ENCODE measurements at regions not wholly inside any gene's neighbourhood (a gene's known extent, or its start where the extent isn't known, plus 50 kb on each side); places are given as distances from the start of the nearest gene placed in this dataset.

DNA sequence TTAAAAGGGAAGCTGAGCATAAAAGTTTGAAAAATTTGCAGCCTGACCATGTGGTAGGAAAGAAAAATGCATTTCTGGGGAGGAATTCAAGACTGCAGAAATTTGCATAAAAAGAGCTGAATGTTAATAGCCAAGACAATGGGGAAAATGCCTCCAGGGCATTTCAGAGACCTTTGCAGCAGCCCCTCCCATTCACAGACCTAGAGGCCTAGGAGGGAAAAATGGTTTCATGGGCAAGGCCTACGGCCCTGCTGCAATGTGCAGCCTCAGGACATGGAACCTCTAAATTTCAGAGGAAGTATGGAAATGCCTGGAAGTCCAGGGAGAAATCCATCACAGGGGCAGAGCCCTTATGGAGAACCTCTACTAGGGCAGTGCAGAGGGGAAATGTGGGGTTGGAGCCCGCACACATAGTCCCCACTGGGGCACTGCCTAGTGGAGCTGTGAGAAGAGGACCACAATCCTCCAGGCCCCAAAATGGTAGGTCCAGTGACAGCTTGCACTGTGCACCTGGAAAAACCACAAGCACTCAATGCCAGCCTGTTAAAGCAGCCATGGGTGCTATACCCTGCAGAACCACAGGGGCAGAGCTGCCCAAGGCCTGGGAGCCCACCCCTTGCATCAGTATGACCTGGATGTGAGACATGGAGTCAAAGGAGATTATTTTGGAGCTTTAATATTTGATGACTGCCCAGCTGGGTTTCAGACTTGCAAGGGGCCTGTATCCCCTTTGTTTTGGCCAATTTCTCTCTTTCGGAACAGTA is 243.8 kb downstream of the DNAJB9 start:
- no peak overlapping the region for H3K27ac ChIP-seq (ENCODE audit: low read depth, low read length)
- H3K27me3 ChIP-seq (ENCODE audit: insufficient read depth, low read length) = no peaks in the 10 kb centered on the region
- no peak overlapping the region for H2AFZ ChIP-seq (ENCODE audit: low read length, unreplicated experiment)
- H3K4me1 ChIP-seq (ENCODE audit: control insufficient read depth, insufficient read depth, low read length, unreplicated experiment) = no peaks in the 10 kb centered on the region
- H3K36me3 ChIP-seq (ENCODE audit: insufficient read depth, low read length) = no peaks in the 10 kb centered on the region
- no peaks in the 10 kb centered on the region for H3K79me2 ChIP-seq (ENCODE audit: control insufficient read depth, insufficient read depth, low read length, unreplicated experiment)
- no peak overlapping the region for H3K4me3 ChIP-seq (ENCODE audit: low read depth, low read length)

DNA sequence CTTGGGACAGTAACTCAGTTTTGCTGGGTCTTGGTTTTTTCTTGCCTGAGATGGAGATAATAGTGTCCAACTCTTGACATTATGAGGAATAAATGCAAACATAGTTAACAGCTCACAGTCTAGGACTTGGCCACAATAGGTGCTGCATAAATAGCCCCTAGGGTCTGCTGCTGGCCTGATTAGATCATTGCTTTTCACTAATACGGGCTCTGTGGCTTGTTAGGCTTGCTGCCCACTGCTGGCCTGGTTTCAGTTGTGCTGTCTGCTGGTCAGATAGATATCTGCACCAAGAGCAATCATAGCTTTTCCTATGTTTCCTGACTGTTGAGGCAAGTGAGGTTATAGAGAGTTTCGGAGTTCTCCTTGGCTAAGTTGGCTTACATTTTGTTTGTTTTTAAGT is 246.1 kb downstream of the DNAJB9 start:
- H3K27me3 ChIP-seq (ENCODE audit: insufficient read depth, low read length) = no peaks in the 10 kb centered on the region
- H3K4me3 ChIP-seq (ENCODE audit: low read depth, low read length) = no peak overlapping the region
- H3K4me1 ChIP-seq (ENCODE audit: control insufficient read depth, insufficient read depth, low read length, unreplicated experiment) = no peaks in the 10 kb centered on the region
- no peaks in the 10 kb centered on the region for H3K79me2 ChIP-seq (ENCODE audit: control insufficient read depth, insufficient read depth, low read length, unreplicated experiment)
- no peak overlapping the region for H2AFZ ChIP-seq (ENCODE audit: low read length, unreplicated experiment)
- no peaks in the 10 kb centered on the region for H3K36me3 ChIP-seq (ENCODE audit: insufficient read depth, low read length)
- H3K27ac ChIP-seq (ENCODE audit: low read depth, low read length) = no peak overlapping the region

DNA sequence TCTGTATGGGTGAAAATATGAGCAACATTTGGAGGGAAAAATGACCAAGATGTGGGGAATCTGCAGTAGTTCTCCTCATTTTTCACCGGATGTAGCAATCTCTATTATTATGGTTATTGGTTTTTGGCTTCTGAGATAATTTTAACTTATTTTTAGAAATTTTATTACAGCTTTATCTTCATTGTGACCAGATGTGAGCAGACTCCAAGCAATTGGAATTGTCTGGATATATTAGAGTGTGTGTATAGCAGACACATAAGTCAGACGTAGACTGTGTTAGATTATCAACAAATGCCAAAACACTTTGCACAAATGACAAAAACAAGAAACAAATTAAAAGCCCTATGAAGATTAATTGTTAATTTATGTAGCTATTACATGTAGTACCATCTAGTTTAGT is 249.1 kb downstream of the DNAJB9 start:
- Histone ChIP-seq H3K36me3 (ENCODE audit: insufficient read depth, low read length) (no peaks in the 10 kb centered on the region), H2AFZ (ENCODE audit: low read length, unreplicated experiment) (no peak overlapping the region), H3K79me2 (ENCODE audit: control insufficient read depth, insufficient read depth, low read length, unreplicated experiment) (no peaks in the 10 kb centered on the region), H3K4me3 (ENCODE audit: low read depth, low read length) (no peak overlapping the region), H3K27ac (ENCODE audit: low read depth, low read length) (no peak overlapping the region), H3K4me1 (ENCODE audit: control insufficient read depth, insufficient read depth, low read length, unreplicated experiment) (no peaks in the 10 kb centered on the region), H3K27me3 (ENCODE audit: insufficient read depth, low read length) (no peaks in the 10 kb centered on the region)

DNA sequence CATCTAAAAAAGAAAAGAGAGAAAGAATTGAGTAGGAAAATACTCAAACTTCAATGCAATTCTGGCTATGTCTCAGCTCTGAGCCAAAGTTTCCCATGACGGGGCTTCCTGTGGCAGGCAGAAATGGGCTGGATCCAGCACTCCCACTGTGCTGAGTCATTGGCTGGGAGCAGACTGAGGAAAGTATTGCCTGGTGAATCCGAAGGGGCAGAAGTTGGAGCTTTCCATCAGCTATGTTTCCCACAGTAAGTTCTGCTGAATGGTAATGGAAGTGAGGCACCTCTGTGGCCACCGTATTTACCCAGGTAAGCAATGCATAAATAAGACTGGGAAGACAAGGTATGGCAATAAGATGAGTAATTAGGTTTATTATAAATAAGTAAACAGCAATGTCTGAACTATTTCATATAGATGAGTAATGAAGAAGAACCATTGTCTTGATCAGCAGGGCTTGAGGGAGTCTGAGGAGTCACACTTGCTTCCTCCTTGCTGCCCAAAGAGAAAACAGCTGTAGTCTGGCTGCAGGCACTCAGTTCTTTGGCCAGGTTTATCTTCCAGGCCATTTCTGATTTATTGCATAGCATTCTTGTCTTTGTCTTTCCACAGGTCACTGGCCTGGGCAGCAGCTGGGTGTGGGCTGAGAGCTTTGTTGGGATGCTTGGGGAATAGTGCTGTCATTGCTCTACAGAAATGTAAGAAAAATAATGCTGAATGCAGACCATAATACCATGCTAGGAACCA is 255.3 kb downstream of the DNAJB9 start:
- Histone ChIP-seq H3K27me3 (ENCODE audit: insufficient read depth, low read length) (no peaks in the 10 kb centered on the region), H3K4me3 (ENCODE audit: low read depth, low read length) (no peak overlapping the region), H3K36me3 (ENCODE audit: insufficient read depth, low read length) (no peaks in the 10 kb centered on the region), H3K79me2 (ENCODE audit: control insufficient read depth, insufficient read depth, low read length, unreplicated experiment) (no peaks in the 10 kb centered on the region), H3K27ac (ENCODE audit: low read depth, low read length) (no peak overlapping the region), H2AFZ (ENCODE audit: low read length, unreplicated experiment) (no peak overlapping the region), H3K4me1 (ENCODE audit: control insufficient read depth, insufficient read depth, low read length, unreplicated experiment) (no peaks in the 10 kb centered on the region)

DNA sequence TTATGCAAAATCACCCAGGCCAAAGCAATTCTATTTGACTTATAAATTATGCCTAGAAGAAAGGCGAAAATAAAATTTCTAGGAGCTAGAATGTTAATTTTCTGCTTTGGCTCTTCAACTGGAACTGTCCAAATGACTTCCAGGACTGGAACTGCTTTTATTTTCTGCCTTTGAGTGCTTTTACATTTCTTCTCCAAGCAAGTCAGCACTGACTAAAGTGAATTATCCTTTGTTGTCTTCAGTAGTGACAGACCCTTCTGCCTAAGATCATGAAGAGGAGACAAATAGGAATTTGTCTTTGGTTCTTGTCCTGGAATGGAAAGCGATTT is 255.9 kb downstream of the DNAJB9 start:
- no peaks in the 10 kb centered on the region for H3K36me3 ChIP-seq (ENCODE audit: insufficient read depth, low read length)
- H3K27ac ChIP-seq (ENCODE audit: low read depth, low read length) = no peak overlapping the region
- no peaks in the 10 kb centered on the region for H3K79me2 ChIP-seq (ENCODE audit: control insufficient read depth, insufficient read depth, low read length, unreplicated experiment)
- H2AFZ ChIP-seq (ENCODE audit: low read length, unreplicated experiment) = no peak overlapping the region
- H3K4me1 ChIP-seq (ENCODE audit: control insufficient read depth, insufficient read depth, low read length, unreplicated experiment) = no peaks in the 10 kb centered on the region
- H3K4me3 ChIP-seq (ENCODE audit: low read depth, low read length) = no peak overlapping the region
- H3K27me3 ChIP-seq (ENCODE audit: insufficient read depth, low read length) = no peaks in the 10 kb centered on the region

DNA sequence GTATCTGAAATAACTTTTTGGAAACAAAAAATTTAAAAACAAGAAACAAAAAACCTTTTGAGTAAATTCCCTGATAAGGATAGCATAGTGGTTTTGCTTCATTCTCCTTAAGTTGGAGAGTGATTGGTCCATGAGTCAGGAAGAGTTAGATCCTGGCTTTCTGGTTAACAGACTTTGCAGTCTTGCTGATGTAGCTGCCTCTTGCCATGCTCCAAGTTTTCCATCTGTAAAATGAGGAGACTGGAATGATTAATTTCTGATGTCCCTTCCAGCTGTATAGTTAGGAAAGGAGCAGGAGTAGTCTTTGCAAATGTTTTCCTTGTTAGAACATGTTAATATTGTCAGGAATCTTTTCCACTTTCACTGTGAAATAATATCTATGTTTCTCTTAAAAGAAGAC is 266.6 kb downstream of the DNAJB9 start:
- H2AFZ ChIP-seq (ENCODE audit: low read length, unreplicated experiment) = no peak overlapping the region

DNA sequence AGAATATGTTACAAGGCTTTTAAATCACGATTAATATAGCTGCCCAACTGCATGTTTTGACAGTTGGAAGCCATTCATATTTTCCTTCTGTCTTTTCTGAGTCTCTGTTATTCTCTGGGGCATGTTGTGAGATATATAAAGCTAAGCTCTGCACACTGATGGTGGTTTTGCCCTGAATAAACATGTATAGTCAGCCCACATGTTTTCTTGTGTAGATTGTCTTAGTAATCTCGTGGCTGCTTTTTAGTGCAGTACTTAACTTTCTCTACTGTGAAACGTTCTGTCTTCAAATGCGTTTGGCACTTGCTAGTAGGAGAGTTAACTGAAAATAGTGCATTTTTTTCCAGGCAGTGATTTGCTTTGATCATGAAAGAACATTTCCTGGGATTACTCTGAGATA is 268.5 kb downstream of the DNAJB9 start:
- Histone ChIP-seq H3K27me3 (ENCODE audit: insufficient read depth, low read length) (no peaks in the 10 kb centered on the region), H2AFZ (ENCODE audit: low read length, unreplicated experiment) (no peak overlapping the region), H3K27ac (ENCODE audit: low read depth, low read length) (no peak overlapping the region), H3K4me1 (ENCODE audit: control insufficient read depth, insufficient read depth, low read length, unreplicated experiment) (no peaks in the 10 kb centered on the region), H3K4me3 (ENCODE audit: low read depth, low read length) (no peak overlapping the region), H3K36me3 (ENCODE audit: insufficient read depth, low read length) (no peaks in the 10 kb centered on the region), H3K79me2 (ENCODE audit: control insufficient read depth, insufficient read depth, low read length, unreplicated experiment) (no peaks in the 10 kb centered on the region)

More for the DNA sequence above, 266.6 kb downstream of the DNAJB9 start:
- H3K79me2 ChIP-seq (ENCODE audit: control insufficient read depth, insufficient read depth, low read length, unreplicated experiment) = no peaks in the 10 kb centered on the region
- no peaks in the 10 kb centered on the region for H3K27me3 ChIP-seq (ENCODE audit: insufficient read depth, low read length)
- H3K4me3 ChIP-seq (ENCODE audit: low read depth, low read length) = no peak overlapping the region
- H3K4me1 ChIP-seq (ENCODE audit: control insufficient read depth, insufficient read depth, low read length, unreplicated experiment) = no peaks in the 10 kb centered on the region
- no peak overlapping the region for H3K27ac ChIP-seq (ENCODE audit: low read depth, low read length)
- H3K36me3 ChIP-seq (ENCODE audit: insufficient read depth, low read length) = no peaks in the 10 kb centered on the region

DNA sequence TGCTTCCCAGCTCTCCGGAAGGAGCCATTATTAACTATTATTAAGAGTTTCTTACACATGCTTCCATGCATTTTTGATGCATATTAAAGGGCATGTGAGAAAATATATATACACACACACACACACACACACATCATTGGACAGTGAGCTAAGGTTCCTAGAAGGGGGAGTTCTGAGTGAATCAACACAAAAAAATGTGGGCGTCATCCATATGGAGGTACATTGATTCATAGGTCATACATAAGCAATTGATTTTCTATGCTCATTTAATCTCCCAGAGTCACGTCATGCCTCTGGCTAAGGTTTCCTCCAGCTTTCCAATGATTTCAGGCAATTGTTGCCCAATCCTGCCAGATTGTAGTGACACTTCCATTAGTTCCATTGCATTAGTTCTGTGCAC is 269.4 kb downstream of the DNAJB9 start:
- Histone ChIP-seq H3K27ac (ENCODE audit: low read depth, low read length) (no peak overlapping the region), H3K4me3 (ENCODE audit: low read depth, low read length) (no peak overlapping the region), H3K27me3 (ENCODE audit: insufficient read depth, low read length) (no peaks in the 10 kb centered on the region), H3K4me1 (ENCODE audit: control insufficient read depth, insufficient read depth, low read length, unreplicated experiment) (no peaks in the 10 kb centered on the region), H3K79me2 (ENCODE audit: control insufficient read depth, insufficient read depth, low read length, unreplicated experiment) (no peaks in the 10 kb centered on the region), H2AFZ (ENCODE audit: low read length, unreplicated experiment) (no peak overlapping the region), H3K36me3 (ENCODE audit: insufficient read depth, low read length) (no peaks in the 10 kb centered on the region)

DNA sequence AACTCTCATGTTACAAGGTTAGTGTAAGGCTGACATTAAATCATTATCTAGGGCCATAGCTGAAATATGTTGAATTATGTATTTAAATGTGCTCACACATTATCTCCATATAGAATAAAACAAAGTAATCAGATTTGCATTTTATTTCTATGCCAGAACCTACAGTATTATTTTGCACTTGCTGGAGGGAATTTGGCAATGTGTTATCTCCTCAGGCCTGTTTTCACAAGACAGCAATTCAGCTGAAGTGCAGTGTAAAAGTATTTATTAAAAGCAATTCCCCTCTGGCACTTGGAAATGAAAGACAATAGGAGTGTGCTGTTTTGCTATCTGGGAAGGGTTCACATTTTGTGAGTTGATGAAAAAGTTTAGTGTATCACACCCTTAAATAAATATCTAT is 276.3 kb downstream of the DNAJB9 start:
- Histone ChIP-seq H3K79me2 (ENCODE audit: control insufficient read depth, insufficient read depth, low read length, unreplicated experiment) (no peaks in the 10 kb centered on the region), H3K36me3 (ENCODE audit: insufficient read depth, low read length) (no peaks in the 10 kb centered on the region), H3K4me1 (ENCODE audit: control insufficient read depth, insufficient read depth, low read length, unreplicated experiment) (no peaks in the 10 kb centered on the region), H3K27me3 (ENCODE audit: insufficient read depth, low read length) (no peaks in the 10 kb centered on the region), H2AFZ (ENCODE audit: low read length, unreplicated experiment) (no peak overlapping the region), H3K27ac (ENCODE audit: low read depth, low read length) (no peak overlapping the region), H3K4me3 (ENCODE audit: low read depth, low read length) (no peak overlapping the region)

DNA sequence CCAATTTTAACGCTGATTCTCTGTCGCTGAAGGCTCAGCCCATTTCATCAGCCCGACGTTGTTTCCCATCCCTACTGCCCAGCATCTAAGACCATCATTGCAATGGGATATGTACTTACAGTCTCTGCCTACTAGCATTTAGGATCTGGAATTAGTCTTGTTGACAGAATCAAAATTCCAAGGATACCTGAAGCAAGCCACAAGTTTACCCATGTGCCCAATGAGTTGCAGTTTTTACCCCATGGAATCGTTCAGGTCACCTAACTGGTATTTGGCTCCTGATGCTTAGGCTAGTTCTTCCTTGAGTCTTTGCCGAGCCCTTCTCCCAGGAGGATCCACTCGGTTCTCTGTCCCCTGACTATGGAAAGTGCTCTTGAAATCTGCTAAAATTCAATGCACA is 276.8 kb downstream of the DNAJB9 start:
- H3K27me3 ChIP-seq (ENCODE audit: insufficient read depth, low read length) = no peaks in the 10 kb centered on the region
- no peaks in the 10 kb centered on the region for H3K4me1 ChIP-seq (ENCODE audit: control insufficient read depth, insufficient read depth, low read length, unreplicated experiment)
- no peak overlapping the region for H2AFZ ChIP-seq (ENCODE audit: low read length, unreplicated experiment)
- no peaks in the 10 kb centered on the region for H3K36me3 ChIP-seq (ENCODE audit: insufficient read depth, low read length)
- no peaks in the 10 kb centered on the region for H3K79me2 ChIP-seq (ENCODE audit: control insufficient read depth, insufficient read depth, low read length, unreplicated experiment)
- no peak overlapping the region for H3K27ac ChIP-seq (ENCODE audit: low read depth, low read length)
- H3K4me3 ChIP-seq (ENCODE audit: low read depth, low read length) = no peak overlapping the region

DNA sequence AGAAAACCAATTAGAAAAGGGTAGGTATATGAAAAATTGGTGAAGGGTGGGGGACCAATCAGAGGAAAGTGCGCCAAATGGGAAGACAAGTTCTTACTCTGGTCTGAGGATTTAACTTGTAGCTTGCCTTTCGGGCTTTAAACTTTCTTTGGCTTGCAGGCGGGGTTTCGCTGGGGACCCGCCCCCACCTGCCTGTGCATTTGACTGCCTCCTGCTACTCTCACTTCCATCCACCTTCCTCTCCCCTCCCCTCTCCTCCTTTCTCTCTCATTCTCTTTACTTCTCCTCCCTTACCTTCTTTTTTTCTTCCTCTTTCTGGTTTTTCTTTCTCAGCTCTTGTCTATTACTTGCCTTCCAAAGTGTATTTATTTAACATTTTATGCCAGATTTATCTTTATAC is 278.8 kb downstream of the DNAJB9 start:
- H3K27ac ChIP-seq (ENCODE audit: low read depth, low read length) = no peak overlapping the region
- no peaks in the 10 kb centered on the region for H3K36me3 ChIP-seq (ENCODE audit: insufficient read depth, low read length)
- H3K4me1 ChIP-seq (ENCODE audit: control insufficient read depth, insufficient read depth, low read length, unreplicated experiment) = no peaks in the 10 kb centered on the region
- H3K27me3 ChIP-seq (ENCODE audit: insufficient read depth, low read length) = no peaks in the 10 kb centered on the region
- no peak overlapping the region for H3K4me3 ChIP-seq (ENCODE audit: low read depth, low read length)
- H3K79me2 ChIP-seq (ENCODE audit: control insufficient read depth, insufficient read depth, low read length, unreplicated experiment) = no peaks in the 10 kb centered on the region
- no peak overlapping the region for H2AFZ ChIP-seq (ENCODE audit: low read length, unreplicated experiment)

All from ACC112 (cell line).